GM18870 (cell line): ENCODE measurements at regions not wholly inside any gene's neighbourhood (a gene's known extent, or its start where the extent isn't known, plus 50 kb on each side); places are given as distances from the start of the nearest gene placed in this dataset.
"Not testable (repeated sequence)": the region's sequence is repeated elsewhere in the genome, so short reads cannot be mapped to it uniquely, and the experiment has no call there.

Source experiments
- ATAC-seq: cut with Tn5 transposase; IDR thresholded peaks from one replicate; pipeline ENCODE4 v1.9.1; 2021; ENCODE audit warnings: moderate library complexity; ENCODE audit not compliant: unreplicated experiment

GRCh38 chr9:79473704-79474103 lies 98.1 kb upstream of the TLE4 start:
- ATAC-seq, result no peak

GRCh38 chr9:79477241-79477840 lies 94.4 kb upstream of the TLE4 start:
- ATAC-seq, result no peak

- no peak for ATAC-seq
Measured at GRCh38 chr9:79477955-79478771, 93.6 kb upstream of the TLE4 start.

- no peak for ATAC-seq
Measured at GRCh38 chr9:79480639-79481038, 91.1 kb upstream of the TLE4 start.

GRCh38 chr9:79481846-79482477 lies 89.8 kb upstream of the TLE4 start:
- ATAC-seq, result no peak

- ATAC-seq, result no peak
Measured at GRCh38 chr9:79485258-79485657, 86.5 kb upstream of the TLE4 start.

- no peak for ATAC-seq
Measured at GRCh38 chr9:79489261-79490000, 82.3 kb upstream of the TLE4 start.

- no peak for ATAC-seq
Measured at GRCh38 chr9:79490657-79491248, 81.0 kb upstream of the TLE4 start.

GRCh38 chr9:79492092-79493009 lies 79.4 kb upstream of the TLE4 start:
- ATAC-seq, result no peak

GRCh38 chr9:79500196-79500864 lies 71.4 kb upstream of the TLE4 start:
- not testable (repeated sequence) for ATAC-seq

GRCh38 chr9:79501546-79501945 lies 70.2 kb upstream of the TLE4 start:
- no peak for ATAC-seq

GRCh38 chr9:79507801-79508200 lies 64.0 kb upstream of the TLE4 start:
- ATAC-seq, result no peak

GRCh38 chr9:79512251-79512650 lies 59.5 kb upstream of the TLE4 start:
- no peak for ATAC-seq
